RWPE1 (cell line): ENCODE measurements at regions not wholly inside any gene's neighbourhood (a gene's known extent, or its start where the extent isn't known, plus 50 kb on each side); places are given as distances from the start of the nearest gene placed in this dataset.

Experiments used
- CTCF ChIA-PET: fragments of 350-600 bp; sonication (Branson Sonifier 250); formaldehyde crosslinking; extraction: SDS; loops from one replicate; lab custom pipeline; 2021; lab: Yijun Ruan, JAX
- POLR2A ChIA-PET: fragments of 400-600 bp; formaldehyde crosslinking; extraction: SDS; loops from one replicate; lab custom pipeline; 2020; ENCODE audit warnings: antibody characterized with exemption; ENCODE audit not compliant: low non-redundant PET; lab: Yijun Ruan, JAX
- DNase-seq: peaks from one replicate; pipeline ENCODE4 v3.0.0; 2012; ENCODE audit warnings: low spot score
- H3K27ac ChIP-seq: fragments of 450-650 bp; 2 replicates; pipeline ENCODE4 v1.5.1; 2017
- CTCF ChIP-seq: fragments of 450-650 bp; conservative IDR thresholded peaks from 2 replicates; pipeline ENCODE4 v1.5.1; 2017; ENCODE audit warnings: low read depth, mild to moderate bottlenecking

- ChIA-PET POLR2A (no interaction called here), CTCF (interaction anchor here (0.7 kb wide), 1 partner anchor 28 kb away, joined by 3 read pairs; no protein-coding TSS in a partner anchor)
- TF ChIP-seq CTCF, result no peak
- no peak for DNase-seq
- peak overlapping the region; percentile 73 for H3K27ac ChIP-seq
These were observed 133.7 kb upstream of the KLF14 start for GRCh38 chr7:130867581-130868136.

- peak overlapping the region; percentile 73 for H3K27ac ChIP-seq
- TF ChIP-seq CTCF, result no peak
- POLR2A ChIA-PET, result no interaction called here
- CTCF ChIA-PET, result interaction anchor here (0.7 kb wide), 1 partner anchor 27 kb away, joined by 3 read pairs; no protein-coding TSS in a partner anchor
- no peak for DNase-seq
These were observed 134.1 kb upstream of the KLF14 start for GRCh38 chr7:130868139-130868538.

- POLR2A ChIA-PET, result no interaction called here
- H3K27ac ChIP-seq, result no peak overlapping the region
- TF ChIP-seq CTCF, result no peak
- CTCF ChIA-PET, result no interaction called here
- no peak for DNase-seq
These were observed 135.9 kb upstream of the KLF14 start for GRCh38 chr7:130869918-130870317.

- no peak for DNase-seq
- CTCF ChIA-PET, result no interaction called here
- TF ChIP-seq CTCF, result no peak
- POLR2A ChIA-PET, result no interaction called here
- H3K27ac ChIP-seq, result peak overlapping the region; percentile 65
These were observed 138.3 kb upstream of the KLF14 start for GRCh38 chr7:130872341-130872740.

GRCh38 chr7:130872756-130873448 is 138.9 kb upstream of the KLF14 start:
- POLR2A ChIA-PET, result no interaction called here
- CTCF ChIA-PET, result no interaction called here
- TF ChIP-seq CTCF, result no peak
- peak overlapping the region; percentile 65 for H3K27ac ChIP-seq
- no peak for DNase-seq

GRCh38 chr7:130874071-130874915 is 140.3 kb upstream of the KLF14 start:
- peak overlapping the region; percentile 72 for H3K27ac ChIP-seq
- no peak for DNase-seq
- CTCF ChIA-PET, result interaction anchor here (0.5 to 1.1 kb wide), 2 partner anchors 8 to 808 kb away, joined by 3 to 9 read pairs; no protein-coding TSS in a partner anchor
- TF ChIP-seq CTCF, result no peak
- POLR2A ChIA-PET, result no interaction called here
